Stimulated activated CD4-positive, alpha-beta T cell treated with anti-CD3 and anti-CD28 coated beads, Interleukin-4, amount 100 ng/mL, for 4 hours (primary cell): ENCODE measurements at regions not wholly inside any gene's neighbourhood (a gene's known extent, or its start where the extent isn't known, plus 50 kb on each side); places are given as distances from the start of the nearest gene placed in this dataset.

Experiments used
- DNase-seq, 2 experiments: peaks; one replicate each; pipeline ENCODE4 v3.0.0-alpha.2; 2020

DNA sequence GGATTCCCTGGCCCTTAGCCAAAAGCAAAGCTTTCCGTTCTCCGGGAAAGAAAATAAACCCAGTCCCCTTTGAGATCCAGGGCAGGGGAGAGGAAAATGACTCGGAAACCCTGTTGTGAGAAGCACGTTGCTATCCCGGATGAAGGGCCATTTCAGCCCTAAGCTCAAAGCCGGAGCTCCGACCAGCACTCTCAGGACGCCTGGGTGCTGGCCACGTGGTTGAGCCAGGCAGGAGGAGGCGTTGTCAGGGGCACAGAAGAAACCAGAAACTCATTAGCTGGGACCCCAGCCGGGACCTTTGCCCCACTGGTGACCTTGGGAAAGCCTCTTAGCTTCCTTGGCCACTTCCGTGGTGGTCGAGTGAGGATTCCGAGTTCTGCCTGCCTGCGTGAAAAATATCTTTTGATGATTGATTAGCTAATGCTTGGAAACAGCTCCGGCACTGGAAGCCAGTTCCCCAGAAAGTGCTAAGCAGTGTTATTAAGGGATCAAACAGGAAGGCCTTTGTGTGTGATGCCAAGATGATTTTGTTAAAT, 57.6 kb upstream of the FZD10 start:
- no peak for DNase-seq

- DNase-seq: no peak
These were observed 53.0 kb upstream of the FZD10 start for GRCh38 chr12:130109062-130109945.

- DNase-seq: no peak
These were observed 51.4 kb upstream of the FZD10 start for GRCh38 chr12:130110914-130111313.

DNA sequence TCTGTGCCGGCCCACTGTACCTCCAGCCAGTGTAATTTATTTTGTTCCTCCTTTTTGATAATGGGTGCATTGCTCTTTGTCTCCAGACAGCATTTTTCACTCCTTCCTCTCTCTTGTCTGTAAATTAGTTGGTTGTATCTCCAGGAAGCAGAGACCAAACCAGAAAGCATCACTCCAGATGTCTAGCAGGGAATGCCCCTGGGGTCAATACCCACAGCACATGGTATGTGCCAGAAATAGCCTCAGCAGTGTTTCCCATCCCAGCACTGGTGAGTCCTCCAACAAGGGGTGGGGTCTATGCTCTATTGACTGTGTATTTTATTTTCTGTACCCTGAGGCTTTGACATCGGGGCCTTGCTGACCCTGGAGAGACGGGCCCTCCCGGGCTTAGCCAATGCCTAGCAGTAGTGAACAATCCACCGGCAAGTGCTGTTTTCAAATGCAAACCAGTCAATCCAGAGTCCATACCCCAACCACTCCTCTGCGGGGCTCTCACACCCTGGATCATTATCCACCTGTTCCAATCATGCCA, 50.2 kb upstream of the FZD10 start:
- DNase-seq: no peak
